NCI-H146 treated with DMSO at 0.1 percent for 48 hours (cell line): ENCODE measurements at regions not wholly inside any gene's neighbourhood (a gene's known extent, or its start where the extent isn't known, plus 50 kb on each side); places are given as distances from the start of the nearest gene placed in this dataset.
"Not testable (repeated sequence)": the region's sequence is repeated elsewhere in the genome, so short reads cannot be mapped to it uniquely, and the experiment has no call there.

Experiments
- DNase-seq: peaks from one replicate; lab custom pipeline; 2025; ENCODE audit not compliant: unreplicated experiment; lab: John Stamatoyannopoulos, UW

GRCh38 chr5:175347931-175348330 lies 96.1 kb downstream of the DRD1 start:
- DNase-seq: no peak

- DNase-seq: no peak
Observed at GRCh38 chr5:175347027-175347426, 97.0 kb downstream of the DRD1 start.

- DNase-seq: no peak
Observed at GRCh38 chr5:175344331-175345195, 99.4 kb downstream of the DRD1 start.

GRCh38 chr5:175343308-175343707 lies 100.7 kb downstream of the DRD1 start:
- DNase-seq: no peak

- no peak for DNase-seq
Observed at GRCh38 chr5:175340180-175340579, 103.8 kb downstream of the DRD1 start.

- DNase-seq: no peak
Observed at GRCh38 chr5:175337680-175338079, 106.3 kb downstream of the DRD1 start.

- peak; percentile 53 for DNase-seq
Observed at GRCh38 chr5:175336781-175337180, 107.2 kb downstream of the DRD1 start.

- DNase-seq: no peak
Observed at GRCh38 chr5:175335691-175336090, 108.3 kb downstream of the DRD1 start.

- not testable (repeated sequence) for DNase-seq
Observed at GRCh38 chr5:175331173-175332036, 112.6 kb downstream of the DRD1 start.

GRCh38 chr5:175329976-175330375 lies 114.0 kb downstream of the DRD1 start:
- DNase-seq: no peak

- no peak for DNase-seq
Observed at GRCh38 chr5:175328687-175329086, 115.3 kb downstream of the DRD1 start.

- DNase-seq: no peak
Observed at GRCh38 chr5:175328176-175328575, 115.8 kb downstream of the DRD1 start.

- no peak for DNase-seq
Observed at GRCh38 chr5:175325681-175326080, 118.3 kb downstream of the DRD1 start.

GRCh38 chr5:175321927-175322532 lies 122.0 kb downstream of the DRD1 start:
- DNase-seq: no peak

- no peak for DNase-seq
Observed at GRCh38 chr5:175319199-175319598, 124.8 kb downstream of the DRD1 start.

- DNase-seq: no peak
Observed at GRCh38 chr5:175317872-175318271, 126.1 kb downstream of the DRD1 start.

GRCh38 chr5:175309218-175309810 lies 134.7 kb downstream of the DRD1 start:
- no peak for DNase-seq

GRCh38 chr5:175308701-175309100 lies 135.3 kb downstream of the DRD1 start:
- DNase-seq: no peak

GRCh38 chr5:175306381-175306780 lies 137.6 kb downstream of the DRD1 start:
- no peak for DNase-seq

- no peak for DNase-seq
Observed at GRCh38 chr5:175305251-175305650, 138.7 kb downstream of the DRD1 start.

GRCh38 chr5:175290379-175290778 lies 153.6 kb downstream of the DRD1 start:
- DNase-seq: no peak
